Cerebellar cortex (tissue), 1 donor: ENCODE measurements at regions not wholly inside any gene's neighbourhood (a gene's known extent, or its start where the extent isn't known, plus 50 kb on each side); places are given as distances from the start of the nearest gene placed in this dataset.

ENCODE experiments used
- DNase-seq: peaks from one replicate; pipeline ENCODE4 v3.0.0-alpha.2; 2015; ENCODE audit warnings: low spot score

GRCh38 chr12:22740656-22741355 is 115.8 kb downstream of the ETNK1 start:
- DNase-seq: no peak

GRCh38 chr12:22743700-22744099 is 118.7 kb downstream of the ETNK1 start:
- no peak for DNase-seq

- DNase-seq: no peak
Observed at GRCh38 chr12:22744197-22744596, 119.2 kb downstream of the ETNK1 start.

GRCh38 chr12:22746720-22747119 is 121.7 kb downstream of the ETNK1 start:
- DNase-seq: no peak

- DNase-seq: no peak
Observed at GRCh38 chr12:22755629-22756028, 130.7 kb downstream of the ETNK1 start.

- no peak for DNase-seq
Observed at GRCh38 chr12:22759769-22760674, 135.1 kb downstream of the ETNK1 start.

GRCh38 chr12:22765421-22766130 is 140.6 kb downstream of the ETNK1 start:
- DNase-seq: no peak

GRCh38 chr12:22766911-22767420 is 142.0 kb downstream of the ETNK1 start:
- no peak for DNase-seq

- DNase-seq: no peak
Observed at GRCh38 chr12:22781339-22781738, 156.4 kb downstream of the ETNK1 start.

GRCh38 chr12:22787557-22787956 is 162.6 kb downstream of the ETNK1 start:
- DNase-seq: no peak

GRCh38 chr12:22788913-22789312 is 163.9 kb downstream of the ETNK1 start:
- DNase-seq: no peak

GRCh38 chr12:22792138-22792537 is 167.2 kb downstream of the ETNK1 start:
- DNase-seq: no peak

GRCh38 chr12:22794017-22794416 is 169.0 kb downstream of the ETNK1 start:
- no peak for DNase-seq

- DNase-seq: no peak
Observed at GRCh38 chr12:22796941-22797630, 172.1 kb downstream of the ETNK1 start.

- no peak for DNase-seq
Observed at GRCh38 chr12:22797701-22798100, 172.7 kb downstream of the ETNK1 start.

- no peak for DNase-seq
Observed at GRCh38 chr12:22798116-22798515, 173.1 kb downstream of the ETNK1 start.

- no peak for DNase-seq
Observed at GRCh38 chr12:22799503-22799902, 174.5 kb downstream of the ETNK1 start.

GRCh38 chr12:22800332-22800731 is 175.4 kb downstream of the ETNK1 start:
- DNase-seq: no peak

- no peak for DNase-seq
Observed at GRCh38 chr12:22802883-22803630, 178.1 kb downstream of the ETNK1 start.

GRCh38 chr12:22803725-22804124 is 178.8 kb downstream of the ETNK1 start:
- DNase-seq: no peak

GRCh38 chr12:22808860-22809259 is 183.9 kb downstream of the ETNK1 start:
- no peak for DNase-seq
